Cardiac muscle cell (in vitro differentiated cells and primary cell): ENCODE measurements at regions not wholly inside any gene's neighbourhood (a gene's known extent, or its start where the extent isn't known, plus 50 kb on each side); places are given as distances from the start of the nearest gene placed in this dataset.

Experiments
- DNase-seq, 2 donors: peaks; one replicate each; pipeline versions ENCODE4 v3.0.0 to v3.0.0-alpha.2; 2010 to 2017; ENCODE audit warnings: low read depth in 1 of 2, low spot score in 1 of 2
- H3K27ac ChIP-seq: fragments of 200-600 bp; sonication (generic); 2 replicates; pipeline ENCODE4 v1.5.1; 2016
- H3K27me3 ChIP-seq: fragments of 200-600 bp; sonication (generic); 2 replicates; pipeline ENCODE4 v1.6.0; 2016; ENCODE audit warnings: control low read depth
- H3K36me3 ChIP-seq: fragments of 200-600 bp; sonication (generic); 2 replicates; pipeline ENCODE4 v1.5.1; 2016; ENCODE audit warnings: control low read depth
- H3K4me1 ChIP-seq: fragments of 200-600 bp; sonication (generic); 2 replicates; pipeline ENCODE4 v1.8.1; 2017; ENCODE audit warnings: low read depth, mild to moderate bottlenecking, mixed run types
- H3K4me3 ChIP-seq: fragments of 200-600 bp; sonication (generic); 2 replicates; pipeline ENCODE4 v1.5.1; 2016; ENCODE audit warnings: mild to moderate bottlenecking
- H3K9me3 ChIP-seq: fragments of 200-600 bp; sonication (generic); 2 replicates; pipeline ENCODE4 v1.5.1; 2017; ENCODE audit warnings: low read depth, mild to moderate bottlenecking, control low read depth
- CTCF ChIP-seq: IDR thresholded peaks from 2 replicates; pipeline ENCODE4 v1.5.1; 2012; ENCODE audit warnings: low read depth, mild to moderate bottlenecking, low read length

DNA sequence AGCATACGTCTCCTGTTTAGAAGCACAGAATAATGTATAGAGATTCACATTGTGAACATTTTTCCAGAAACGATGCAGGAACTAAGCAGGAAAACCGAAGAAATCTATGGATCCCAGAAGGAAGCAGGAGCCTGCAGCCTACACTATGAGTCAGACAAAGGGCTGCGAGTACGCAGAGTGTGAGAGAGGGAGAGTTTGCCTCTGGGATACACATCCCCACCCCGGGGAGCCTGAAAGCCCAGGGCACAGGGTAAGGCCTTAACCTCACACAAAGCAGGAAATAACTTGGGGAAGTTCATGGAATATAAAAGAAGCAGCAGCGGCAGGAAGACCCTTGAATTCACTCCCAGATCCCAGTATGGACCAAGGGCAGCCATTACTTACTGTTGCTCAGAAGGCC lies 842.1 kb upstream of the MANEA start:
- no peak for TF ChIP-seq CTCF
- no peak for DNase-seq
- no peak overlapping the region for H3K4me3 ChIP-seq
- no peak overlapping the region for H3K27ac ChIP-seq
- H3K36me3 ChIP-seq, result no peaks in the 10 kb centered on the region
- no peaks in the 10 kb centered on the region for H3K27me3 ChIP-seq
- no peaks in the 10 kb centered on the region for H3K4me1 ChIP-seq
- no peaks in the 10 kb centered on the region for H3K9me3 ChIP-seq

DNA sequence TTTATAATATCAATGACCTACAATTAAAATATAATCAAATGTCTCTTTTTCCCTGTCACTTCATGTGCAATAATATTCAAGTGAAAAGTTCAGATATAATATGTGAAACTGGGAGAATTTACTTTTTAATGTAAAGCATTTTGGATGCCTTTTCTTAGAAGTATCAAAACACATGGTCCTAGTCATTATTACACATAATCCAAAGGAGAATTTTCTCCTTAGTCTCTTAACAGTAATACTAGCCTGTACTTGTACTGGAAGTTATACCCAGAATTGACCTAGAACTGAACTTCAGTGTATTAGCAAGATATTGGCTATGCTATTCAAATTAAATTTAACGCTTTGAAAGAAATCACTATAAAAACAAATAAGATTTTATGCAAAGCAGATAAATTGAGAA lies 842.6 kb upstream of the MANEA start:
- no peak overlapping the region for H3K4me3 ChIP-seq
- no peak overlapping the region for H3K27ac ChIP-seq
- no peak for TF ChIP-seq CTCF
- H3K4me1 ChIP-seq, result no peaks in the 10 kb centered on the region
- DNase-seq, result no peak
- H3K9me3 ChIP-seq, result no peaks in the 10 kb centered on the region
- H3K36me3 ChIP-seq, result no peaks in the 10 kb centered on the region
- H3K27me3 ChIP-seq, result no peaks in the 10 kb centered on the region

- Histone ChIP-seq H3K4me3 (no peak overlapping the region), H3K4me1 (no peaks in the 10 kb centered on the region), H3K36me3 (no peaks in the 10 kb centered on the region), H3K27ac (no peak overlapping the region), H3K9me3 (no peaks in the 10 kb centered on the region), H3K27me3 (no peaks in the 10 kb centered on the region)
- TF ChIP-seq CTCF, result no peak
- DNase-seq, result no peak
These were observed 844.3 kb upstream of the MANEA start for GRCh38 chr6:94733066-94733465.

DNA sequence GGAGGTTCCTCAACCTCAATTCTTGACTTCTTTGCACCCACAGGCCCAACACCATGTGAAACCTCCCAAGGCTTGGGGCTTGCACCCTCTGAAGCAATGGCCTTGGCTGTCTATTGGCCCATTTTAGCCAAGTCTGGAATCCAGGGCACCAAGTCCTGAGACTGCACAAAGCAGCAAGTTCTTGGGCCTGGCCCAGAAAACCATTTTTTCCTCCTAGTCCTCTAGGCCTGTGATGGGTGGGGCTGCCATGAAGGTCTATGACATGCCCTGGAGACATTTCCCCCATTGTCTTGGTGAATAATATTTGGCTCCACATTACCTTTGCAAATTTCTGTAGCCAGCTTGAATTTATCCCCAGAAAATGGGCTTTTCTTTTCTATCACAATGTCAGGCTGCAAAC lies 849.6 kb upstream of the MANEA start:
- H3K36me3 ChIP-seq, result no peaks in the 10 kb centered on the region
- H3K27me3 ChIP-seq, result no peaks in the 10 kb centered on the region
- no peak overlapping the region for H3K27ac ChIP-seq
- no peak for DNase-seq
- no peaks in the 10 kb centered on the region for H3K9me3 ChIP-seq
- H3K4me3 ChIP-seq, result no peak overlapping the region
- no peaks in the 10 kb centered on the region for H3K4me1 ChIP-seq
- no peak for TF ChIP-seq CTCF

DNA sequence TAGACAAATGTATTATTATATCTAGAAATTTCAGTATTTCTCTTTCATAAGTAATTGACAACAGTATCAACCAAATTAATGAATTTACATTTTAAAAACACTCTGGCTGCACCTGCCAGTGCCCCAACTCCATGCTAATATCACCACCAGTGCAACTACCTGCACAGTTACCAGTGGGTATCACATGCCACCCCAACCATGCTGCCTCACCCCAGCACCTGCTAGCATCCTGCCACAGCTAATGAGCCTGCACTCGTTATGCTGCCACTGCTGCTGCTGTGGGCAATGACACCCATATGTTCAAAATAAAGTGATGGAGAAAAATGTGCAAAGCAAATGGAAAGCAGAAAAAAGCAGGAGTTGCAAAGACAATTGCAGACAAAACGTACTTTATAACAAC lies 855.9 kb upstream of the MANEA start:
- no peak for TF ChIP-seq CTCF
- Histone ChIP-seq H3K4me3 (no peak overlapping the region), H3K9me3 (no peaks in the 10 kb centered on the region), H3K27ac (no peak overlapping the region), H3K36me3 (no peaks in the 10 kb centered on the region), H3K4me1 (no peaks in the 10 kb centered on the region), H3K27me3 (no peaks in the 10 kb centered on the region)
- DNase-seq, result no peak

DNA sequence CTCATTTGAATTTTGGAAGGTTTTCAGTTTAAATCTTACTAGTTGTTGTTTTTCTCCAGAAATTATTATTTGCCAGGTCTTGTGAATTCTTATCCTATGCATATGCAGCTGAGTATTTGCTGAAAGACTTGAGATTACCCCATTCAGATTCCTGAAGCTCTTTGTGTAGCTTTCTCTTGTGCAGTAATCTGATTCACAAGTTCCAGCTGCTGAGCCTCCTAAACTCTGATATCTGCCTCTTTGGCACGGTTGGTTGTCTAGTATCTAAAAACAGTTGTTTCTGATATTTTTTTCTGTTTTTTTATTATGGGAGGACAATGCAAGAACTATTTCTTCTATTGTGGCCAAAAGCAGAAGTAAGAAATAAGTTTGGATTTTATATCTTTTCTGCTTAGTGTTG lies 863.9 kb upstream of the MANEA start:
- no peaks in the 10 kb centered on the region for H3K36me3 ChIP-seq
- DNase-seq, result no peak

More for the DNA sequence above, 863.9 kb upstream of the MANEA start:
- TF ChIP-seq CTCF, result no peak
- Histone ChIP-seq H3K4me3 (no peak overlapping the region), H3K27ac (no peak overlapping the region), H3K4me1 (no peaks in the 10 kb centered on the region), H3K9me3 (no peaks in the 10 kb centered on the region), H3K27me3 (no peaks in the 10 kb centered on the region)
